ENCODE measurements at regions not wholly inside any gene's neighbourhood (a gene's known extent, or its start where the extent isn't known, plus 50 kb on each side); places are given as distances from the start of the nearest gene placed in this dataset.
A peak's percentile ranks its signal among the peaks of the same experiment; 100 is the strongest.

DNA sequence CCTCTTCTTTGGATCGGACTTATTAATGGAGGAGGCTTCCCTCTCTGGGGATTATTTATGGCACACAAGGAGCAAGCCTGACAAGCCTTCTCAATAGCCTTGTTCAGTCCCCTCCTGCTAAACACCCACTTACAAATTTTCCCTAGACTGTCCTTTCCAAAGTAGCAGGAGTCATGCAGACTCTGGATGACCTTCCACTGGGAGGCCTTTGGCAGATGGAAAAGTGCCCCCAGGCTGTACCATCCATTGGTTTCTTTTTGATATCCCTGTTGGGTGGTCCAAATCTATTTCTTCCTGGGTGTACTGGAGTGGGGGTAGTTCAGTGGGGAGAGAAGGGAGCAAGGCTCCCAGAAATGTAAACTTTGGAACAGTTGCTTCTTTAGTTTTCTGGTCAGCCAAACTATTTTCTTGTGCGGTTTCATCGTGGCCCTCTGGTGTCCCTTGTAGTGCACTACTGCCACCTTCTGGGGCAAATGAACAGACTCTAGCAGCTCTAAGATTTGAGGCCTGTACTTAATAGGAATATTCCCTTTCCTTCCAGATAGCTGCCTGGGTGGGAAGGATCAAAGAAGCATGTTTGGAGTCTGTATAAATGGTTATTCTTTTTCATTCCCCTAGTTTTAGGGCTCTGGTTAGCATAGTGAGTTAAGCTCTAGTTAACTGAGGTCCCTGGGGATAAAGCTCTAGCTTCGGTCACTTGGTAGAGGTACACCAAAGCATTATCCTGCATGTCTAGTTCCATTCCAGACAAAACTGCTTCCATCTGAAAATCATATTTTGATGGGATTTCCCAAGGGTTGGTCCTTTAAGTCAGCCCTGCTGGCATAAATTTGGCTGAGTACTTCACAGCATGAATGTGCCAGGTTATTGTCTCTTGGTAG lies 409.5 kb downstream of the SLC6A15 start:
- TF ChIP-seq, protein P1, sequence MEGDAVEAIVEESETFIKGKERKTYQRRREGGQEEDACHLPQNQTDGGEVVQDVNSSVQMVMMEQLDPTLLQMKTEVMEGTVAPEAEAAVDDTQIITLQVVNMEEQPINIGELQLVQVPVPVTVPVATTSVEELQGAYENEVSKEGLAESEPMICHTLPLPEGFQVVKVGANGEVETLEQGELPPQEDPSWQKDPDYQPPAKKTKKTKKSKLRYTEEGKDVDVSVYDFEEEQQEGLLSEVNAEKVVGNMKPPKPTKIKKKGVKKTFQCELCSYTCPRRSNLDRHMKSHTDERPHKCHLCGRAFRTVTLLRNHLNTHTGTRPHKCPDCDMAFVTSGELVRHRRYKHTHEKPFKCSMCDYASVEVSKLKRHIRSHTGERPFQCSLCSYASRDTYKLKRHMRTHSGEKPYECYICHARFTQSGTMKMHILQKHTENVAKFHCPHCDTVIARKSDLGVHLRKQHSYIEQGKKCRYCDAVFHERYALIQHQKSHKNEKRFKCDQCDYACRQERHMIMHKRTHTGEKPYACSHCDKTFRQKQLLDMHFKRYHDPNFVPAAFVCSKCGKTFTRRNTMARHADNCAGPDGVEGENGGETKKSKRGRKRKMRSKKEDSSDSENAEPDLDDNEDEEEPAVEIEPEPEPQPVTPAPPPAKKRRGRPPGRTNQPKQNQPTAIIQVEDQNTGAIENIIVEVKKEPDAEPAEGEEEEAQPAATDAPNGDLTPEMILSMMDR (IDR thresholded peaks at IDR 0.05; ENCODE audit: low read length): peak; percentile 79
- no peak for TF ChIP-seq EZH2 (IDR thresholded peaks at IDR 0.05; ENCODE audit: borderline replicate concordance, low read length)
- Histone ChIP-seq H3K9ac (ENCODE audit: low read length) (no peak overlapping the region), H3K27ac (ENCODE audit: low read depth, low read length, poor library complexity, severe bottlenecking) (no peak overlapping the region), H3K9me2 (ENCODE audit: low read depth, low read length) (no peaks in the 10 kb centered on the region), H3K4me1 (ENCODE audit: insufficient read depth, low read length, severe bottlenecking) (no peaks in the 10 kb centered on the region), H4K20me1 (ENCODE audit: insufficient read depth, low read length) (no peaks in the 10 kb centered on the region), H3K4me2 (ENCODE audit: low read length) (no peak overlapping the region), H3K36me3 (ENCODE audit: insufficient read depth, low read length) (no peaks in the 10 kb centered on the region), H3F3A (ENCODE audit: insufficient read depth, low read length) (no peaks in the 10 kb centered on the region), H3K27me3 (ENCODE audit: insufficient read depth, low read length) (no peaks in the 10 kb centered on the region), H3K4me3 (ENCODE audit: low read depth, low read length, poor library complexity, severe bottlenecking) (no peak overlapping the region), H2AFZ (ENCODE audit: low read length) (no peak overlapping the region), H3K9me3 (ENCODE audit: low read length) (no peaks in the 10 kb centered on the region), H3K79me2 (ENCODE audit: insufficient read depth, low read length) (no peaks in the 10 kb centered on the region)

GRCh38 chr12:84502180-84502860 lies 410.3 kb downstream of the SLC6A15 start:
- Histone ChIP-seq H3K79me2 (ENCODE audit: insufficient read depth, low read length) (no peaks in the 10 kb centered on the region), H3K9ac (ENCODE audit: low read length) (no peak overlapping the region), H3K9me3 (ENCODE audit: low read length) (no peaks in the 10 kb centered on the region), H3K36me3 (ENCODE audit: insufficient read depth, low read length) (no peaks in the 10 kb centered on the region), H3K27ac (ENCODE audit: low read depth, low read length, poor library complexity, severe bottlenecking) (no peak overlapping the region), H3F3A (ENCODE audit: insufficient read depth, low read length) (no peaks in the 10 kb centered on the region), H3K4me1 (ENCODE audit: insufficient read depth, low read length, severe bottlenecking) (no peaks in the 10 kb centered on the region), H2AFZ (ENCODE audit: low read length) (no peak overlapping the region), H4K20me1 (ENCODE audit: insufficient read depth, low read length) (no peaks in the 10 kb centered on the region), H3K4me3 (ENCODE audit: low read depth, low read length, poor library complexity, severe bottlenecking) (no peak overlapping the region), H3K4me2 (ENCODE audit: low read length) (no peak overlapping the region), H3K9me2 (ENCODE audit: low read depth, low read length) (no peaks in the 10 kb centered on the region), H3K27me3 (ENCODE audit: insufficient read depth, low read length) (no peaks in the 10 kb centered on the region)
- TF ChIP-seq, protein P1 (IDR thresholded peaks at IDR 0.05; ENCODE audit: low read length): no peak
- no peak for TF ChIP-seq EZH2 (IDR thresholded peaks at IDR 0.05; ENCODE audit: borderline replicate concordance, low read length)

DNA sequence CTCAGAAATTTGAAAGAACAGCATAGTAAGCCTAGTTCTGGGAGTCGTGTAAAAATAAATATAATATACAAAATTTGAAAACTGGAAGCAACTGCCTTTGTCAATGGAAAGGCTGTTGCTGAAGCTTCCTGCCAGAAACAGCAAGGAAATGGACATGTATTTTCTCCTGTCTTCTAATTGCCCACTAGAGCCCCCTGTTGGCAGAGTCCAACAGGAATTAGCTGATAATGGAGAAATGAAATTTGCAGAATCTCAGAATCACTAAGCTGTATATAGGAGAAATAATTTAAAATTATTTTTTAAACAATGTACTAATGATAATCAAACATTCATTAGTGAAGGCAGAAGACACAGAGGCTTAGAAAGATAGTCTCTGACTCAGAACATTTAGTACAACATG lies 414.8 kb downstream of the SLC6A15 start:
- no peak overlapping the region for H3K27ac ChIP-seq (ENCODE audit: low read depth, low read length, poor library complexity, severe bottlenecking)
- H3K9ac ChIP-seq (ENCODE audit: low read length): no peak overlapping the region
- no peak overlapping the region for H3K4me3 ChIP-seq (ENCODE audit: low read depth, low read length, poor library complexity, severe bottlenecking)
- no peak overlapping the region for H3K4me2 ChIP-seq (ENCODE audit: low read length)
- no peaks in the 10 kb centered on the region for H3K27me3 ChIP-seq (ENCODE audit: insufficient read depth, low read length)
- no peaks in the 10 kb centered on the region for H3F3A ChIP-seq (ENCODE audit: insufficient read depth, low read length)
- no peaks in the 10 kb centered on the region for H3K9me3 ChIP-seq (ENCODE audit: low read length)
- H4K20me1 ChIP-seq (ENCODE audit: insufficient read depth, low read length): no peaks in the 10 kb centered on the region
- H3K4me1 ChIP-seq (ENCODE audit: insufficient read depth, low read length, severe bottlenecking): no peaks in the 10 kb centered on the region
- H3K36me3 ChIP-seq (ENCODE audit: insufficient read depth, low read length): no peaks in the 10 kb centered on the region
- TF ChIP-seq, protein P1 (IDR thresholded peaks at IDR 0.05; ENCODE audit: low read length): peak; percentile 29
- TF ChIP-seq EZH2 (IDR thresholded peaks at IDR 0.05; ENCODE audit: borderline replicate concordance, low read length): no peak
- no peaks in the 10 kb centered on the region for H3K79me2 ChIP-seq (ENCODE audit: insufficient read depth, low read length)
- H3K9me2 ChIP-seq (ENCODE audit: low read depth, low read length): no peaks in the 10 kb centered on the region
- no peak overlapping the region for H2AFZ ChIP-seq (ENCODE audit: low read length)
